ENCODE measurements at regions not wholly inside any gene's neighbourhood (a gene's known extent, or its start where the extent isn't known, plus 50 kb on each side); places are given as distances from the start of the nearest gene placed in this dataset.
"Not testable (repeated sequence)": the region's sequence is repeated elsewhere in the genome, so short reads cannot be mapped to it uniquely, and the experiment has no call there.

DNA sequence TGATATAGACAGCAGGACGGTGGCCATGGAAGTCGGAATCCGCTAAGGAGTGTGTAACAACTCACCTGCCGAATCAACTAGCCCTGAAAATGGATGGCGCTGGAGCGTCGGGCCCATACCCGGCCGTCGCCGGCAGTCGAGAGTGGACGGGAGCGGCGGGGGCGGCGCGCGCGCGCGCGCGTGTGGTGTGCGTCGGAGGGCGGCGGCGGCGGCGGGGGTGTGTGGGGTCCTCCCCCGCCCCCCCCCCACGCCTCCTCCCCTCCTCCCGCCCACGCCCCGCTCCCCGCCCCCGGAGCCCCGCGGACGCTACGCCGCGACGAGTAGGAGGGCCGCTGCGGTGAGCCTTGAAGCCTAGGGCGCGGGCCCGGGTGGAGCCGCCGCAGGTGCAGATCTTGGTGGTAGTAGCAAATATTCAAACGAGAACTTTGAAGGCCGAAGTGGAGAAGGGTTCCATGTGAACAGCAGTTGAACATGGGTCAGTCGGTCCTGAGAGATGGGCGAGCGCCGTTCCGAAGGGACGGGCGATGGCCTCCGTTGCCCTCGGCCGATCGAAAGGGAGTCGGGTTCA is 2122.4 kb upstream of the TPTE start:
- H3K27ac ChIP-seq; H3K4me2 ChIP-seq; H3K79me2 ChIP-seq (ENCODE audit: low read depth); H3K4me1 ChIP-seq (replicated peaks; ENCODE audit: insufficient read depth); DNase-seq; POLR2A ChIA-PET (ENCODE audit: unreplicated experiment); H3K4me3 ChIP-seq; H3K9me2 ChIP-seq (ENCODE audit: insufficient read depth); H3K27me3 ChIP-seq (ENCODE audit: insufficient read depth, low read depth); intact Hi-C loops (cut with micrococcal nuclease; ENCODE audit: unreplicated experiment); BruUV-seq (replicated peaks); CTCF ChIA-PET; H3K36me3 ChIP-seq (ENCODE audit: low read depth); H4K20me1 ChIP-seq (ENCODE audit: insufficient read depth); H3K9me3 ChIP-seq (ENCODE audit: insufficient read depth, low read depth); H3F3A ChIP-seq (ENCODE audit: insufficient read depth, low read depth); H2AFZ ChIP-seq: not testable (repeated sequence)

DNA sequence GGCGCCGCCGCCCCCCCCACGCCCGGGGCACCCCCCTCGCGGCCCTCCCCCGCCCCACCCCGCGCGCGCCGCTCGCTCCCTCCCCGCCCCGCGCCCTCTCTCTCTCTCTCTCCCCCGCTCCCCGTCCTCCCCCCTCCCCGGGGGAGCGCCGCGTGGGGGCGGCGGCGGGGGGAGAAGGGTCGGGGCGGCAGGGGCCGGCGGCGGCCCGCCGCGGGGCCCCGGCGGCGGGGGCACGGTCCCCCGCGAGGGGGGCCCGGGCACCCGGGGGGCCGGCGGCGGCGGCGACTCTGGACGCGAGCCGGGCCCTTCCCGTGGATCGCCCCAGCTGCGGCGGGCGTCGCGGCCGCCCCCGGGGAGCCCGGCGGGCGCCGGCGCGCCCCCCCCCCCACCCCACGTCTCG is 2121.5 kb upstream of the TPTE start:
- CTCF ChIA-PET; H3K27me3 ChIP-seq (ENCODE audit: insufficient read depth, low read depth); H3K9me2 ChIP-seq (ENCODE audit: insufficient read depth); DNase-seq; H3F3A ChIP-seq (ENCODE audit: insufficient read depth, low read depth); POLR2A ChIA-PET (ENCODE audit: unreplicated experiment); intact Hi-C loops (cut with micrococcal nuclease; ENCODE audit: unreplicated experiment); H3K4me3 ChIP-seq; H3K27ac ChIP-seq; BruUV-seq (replicated peaks); H4K20me1 ChIP-seq (ENCODE audit: insufficient read depth); H3K4me1 ChIP-seq (replicated peaks; ENCODE audit: insufficient read depth); H2AFZ ChIP-seq; H3K9me3 ChIP-seq (ENCODE audit: insufficient read depth, low read depth); H3K4me2 ChIP-seq; H3K36me3 ChIP-seq (ENCODE audit: low read depth); H3K79me2 ChIP-seq (ENCODE audit: low read depth): not testable (repeated sequence)

- H3K4me2 ChIP-seq; BruUV-seq (replicated peaks); H3K4me3 ChIP-seq; H3K9me3 ChIP-seq (ENCODE audit: insufficient read depth, low read depth); H4K20me1 ChIP-seq (ENCODE audit: insufficient read depth); H3K27ac ChIP-seq; H3K27me3 ChIP-seq (ENCODE audit: insufficient read depth, low read depth); H3K9me2 ChIP-seq (ENCODE audit: insufficient read depth); CTCF ChIA-PET; POLR2A ChIA-PET (ENCODE audit: unreplicated experiment); H3K79me2 ChIP-seq (ENCODE audit: low read depth); intact Hi-C loops (cut with micrococcal nuclease; ENCODE audit: unreplicated experiment); H2AFZ ChIP-seq; H3K36me3 ChIP-seq (ENCODE audit: low read depth); H3K4me1 ChIP-seq (replicated peaks; ENCODE audit: insufficient read depth); H3F3A ChIP-seq (ENCODE audit: insufficient read depth, low read depth); DNase-seq: not testable (repeated sequence)
These were observed 2119.6 kb upstream of the TPTE start for GRCh38 chr21:8401799-8402198.

DNA sequence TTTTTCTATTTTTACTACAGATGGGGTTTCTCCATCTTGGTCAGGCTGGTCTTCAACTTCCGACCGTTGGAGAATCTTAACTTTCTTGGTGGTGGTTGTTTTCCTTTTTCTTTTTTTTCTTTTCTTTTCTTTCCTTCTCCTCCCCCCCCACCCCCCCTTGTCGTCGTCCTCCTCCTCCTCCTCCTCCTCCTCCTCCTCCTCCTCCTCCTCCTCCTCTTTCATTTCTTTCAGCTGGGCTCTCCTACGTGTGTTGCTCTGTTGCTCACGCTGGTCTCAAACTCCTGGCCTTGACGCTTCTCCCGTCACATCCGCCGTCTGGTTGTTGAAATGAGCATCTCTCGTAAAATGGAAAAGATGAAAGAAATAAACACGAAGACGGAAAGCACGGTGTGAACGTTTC is 2115.1 kb upstream of the TPTE start:
- DNase-seq; H3K79me2 ChIP-seq (ENCODE audit: low read depth); H2AFZ ChIP-seq; H4K20me1 ChIP-seq (ENCODE audit: insufficient read depth); CTCF ChIA-PET; H3K27ac ChIP-seq; H3K27me3 ChIP-seq (ENCODE audit: insufficient read depth, low read depth); BruUV-seq (replicated peaks); H3K36me3 ChIP-seq (ENCODE audit: low read depth); H3K4me2 ChIP-seq; H3F3A ChIP-seq (ENCODE audit: insufficient read depth, low read depth); H3K4me1 ChIP-seq (replicated peaks; ENCODE audit: insufficient read depth); intact Hi-C loops (cut with micrococcal nuclease; ENCODE audit: unreplicated experiment); H3K9me2 ChIP-seq (ENCODE audit: insufficient read depth); H3K9me3 ChIP-seq (ENCODE audit: insufficient read depth, low read depth); POLR2A ChIA-PET (ENCODE audit: unreplicated experiment); H3K4me3 ChIP-seq: not testable (repeated sequence)

DNA sequence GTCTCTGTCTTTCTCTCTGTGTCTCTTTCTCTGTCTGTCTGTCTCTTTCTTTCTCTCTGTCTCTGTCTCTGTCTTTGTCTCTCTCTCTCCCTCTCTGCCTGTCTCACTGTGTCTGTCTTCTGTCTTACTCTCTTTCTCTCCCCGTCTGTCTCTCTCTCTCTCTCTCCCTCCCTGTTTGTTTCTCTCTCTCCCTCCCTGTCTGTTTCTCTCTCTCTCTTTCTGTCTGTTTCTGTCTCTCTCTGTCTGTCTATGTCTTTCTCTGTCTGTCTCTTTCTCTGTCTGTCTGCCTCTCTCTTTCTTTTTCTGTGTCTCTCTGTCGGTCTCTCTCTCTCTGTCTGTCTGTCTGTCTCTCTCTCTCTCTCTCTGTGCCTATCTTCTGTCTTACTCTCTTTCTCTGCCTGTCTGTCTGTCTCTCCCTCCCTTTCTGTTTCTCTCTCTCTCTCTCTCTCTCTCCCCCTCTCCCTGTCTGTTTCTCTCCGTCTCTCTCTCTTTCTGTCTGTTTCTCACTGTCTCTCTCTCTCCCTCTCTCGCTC is 2110.2 kb upstream of the TPTE start:
- DNase-seq; CTCF ChIA-PET; H3K9me2 ChIP-seq (ENCODE audit: insufficient read depth); H3K27me3 ChIP-seq (ENCODE audit: insufficient read depth, low read depth); H2AFZ ChIP-seq; H3K9me3 ChIP-seq (ENCODE audit: insufficient read depth, low read depth); H3K79me2 ChIP-seq (ENCODE audit: low read depth); POLR2A ChIA-PET (ENCODE audit: unreplicated experiment); H4K20me1 ChIP-seq (ENCODE audit: insufficient read depth); H3K27ac ChIP-seq; H3K4me1 ChIP-seq (replicated peaks; ENCODE audit: insufficient read depth); H3K36me3 ChIP-seq (ENCODE audit: low read depth); intact Hi-C loops (cut with micrococcal nuclease; ENCODE audit: unreplicated experiment); H3F3A ChIP-seq (ENCODE audit: insufficient read depth, low read depth); H3K4me3 ChIP-seq; H3K4me2 ChIP-seq; BruUV-seq (replicated peaks): not testable (repeated sequence)
